Uterus (tissue), 3 donors: ENCODE measurements at regions not wholly inside any gene's neighbourhood (a gene's known extent, or its start where the extent isn't known, plus 50 kb on each side); places are given as distances from the start of the nearest gene placed in this dataset.

Source experiments
- DNase-seq, 2 donors: peaks; one replicate each; pipeline ENCODE4 v3.0.0-alpha.2; 2019 to 2020
- H3K27ac ChIP-seq, 2 donors: fragments of 200-600 bp; sonication (generic); 1 replicate in 1 of 2; 2 replicates in 1 of 2; pipeline ENCODE4 v1.5.1; 2016 to 2018
- H3K27me3 ChIP-seq, 2 donors: fragments of 200-600 bp; sonication (generic); one replicate each; pipeline ENCODE4 v1.5.1; 2018 to 2019; ENCODE audit warnings: control low read depth in 1 of 2
- H3K36me3 ChIP-seq, 2 donors: fragments of 200-600 bp; sonication (generic); one replicate each; pipeline ENCODE4 v1.5.1; 2019; ENCODE audit warnings: control low read depth in 1 of 2
- H3K4me1 ChIP-seq, 2 donors: fragments of 200-600 bp; sonication (generic); one replicate each; pipeline ENCODE4 v1.5.1; 2018 to 2019; ENCODE audit warnings: control low read depth in 1 of 2
- H3K4me3 ChIP-seq, 2 donors: fragments of 200-600 bp; sonication (generic); 1 replicate in 1 of 2; 2 replicates in 1 of 2; pipeline ENCODE4 v1.5.1; 2018 to 2019; ENCODE audit warnings: mild to moderate bottlenecking in 1 of 2
- H3K9me3 ChIP-seq, 2 donors: fragments of 200-600 bp; sonication (generic); one replicate each; pipeline ENCODE4 v1.5.1; 2019; ENCODE audit warnings: control low read depth in 1 of 2
- CTCF ChIP-seq, 4 experiments: fragments of 200-600 bp in 2 of 4; fragments of 450-650 bp in 2 of 4; sonication (generic) in 2 of 4; IDR thresholded peaks; one replicate each; pipeline ENCODE4 v1.5.1; 2016 to 2019; ENCODE audit warnings: antibody characterized with exemption in 4 of 4, mild to moderate bottlenecking in 2 of 4, moderate library complexity in 1 of 4
- POLR2A ChIP-seq, 2 donors: fragments of 450-650 bp; IDR thresholded peaks; one replicate each; pipeline ENCODE4 v1.6.1; 2016; ENCODE audit warnings: antibody characterized with exemption in 2 of 2, mild to moderate bottlenecking in 1 of 2, moderate library complexity in 1 of 2
- intact Hi-C: fragments of 100-400 bp; cut with DNase I; formaldehyde crosslinking; loops from one replicate; pipeline ENCODE4 v1.15.1; 2023; ENCODE audit warnings: low total_unique reads
- donor health status: DM: yes; HTN: yes; CAD: no.

GRCh38 chr1:194184974-194185373, 998.6 kb upstream of the B3GALT2 start:
- H3K27me3 ChIP-seq, result no peaks in the 10 kb centered on the region
- no peaks in the 10 kb centered on the region for H3K36me3 ChIP-seq
- no peaks in the 10 kb centered on the region for H3K4me1 ChIP-seq
- no peak for DNase-seq
- no peak overlapping the region for H3K4me3 ChIP-seq
- no peak overlapping the region for H3K27ac ChIP-seq
- intact Hi-C loops, result no loop called here
- TF ChIP-seq POLR2A (IDR thresholded peaks at IDR 0.05) (no peak), CTCF (IDR thresholded peaks at IDR 0.05) (no peak)
- no peaks in the 10 kb centered on the region for H3K9me3 ChIP-seq

- DNase-seq, result no peak
- no peaks in the 10 kb centered on the region for H3K9me3 ChIP-seq
- no peaks in the 10 kb centered on the region for H3K4me1 ChIP-seq
- no peaks in the 10 kb centered on the region for H3K27me3 ChIP-seq
- intact Hi-C loops, result no loop called here
- no peak for TF ChIP-seq CTCF (IDR thresholded peaks at IDR 0.05)
- no peak for TF ChIP-seq POLR2A (IDR thresholded peaks at IDR 0.05)
- no peak overlapping the region for H3K4me3 ChIP-seq
- H3K27ac ChIP-seq, result no peak overlapping the region
- no peaks in the 10 kb centered on the region for H3K36me3 ChIP-seq
Observed at GRCh38 chr1:194184425-194184824, 998.0 kb upstream of the B3GALT2 start.

GRCh38 chr1:194181845-194182244, 995.4 kb upstream of the B3GALT2 start:
- TF ChIP-seq CTCF (IDR thresholded peaks at IDR 0.05) (no peak), POLR2A (IDR thresholded peaks at IDR 0.05) (no peak)

GRCh38 chr1:194176212-194176611, 989.8 kb upstream of the B3GALT2 start:
- no peak for DNase-seq
- intact Hi-C loops, result no loop called here

More at GRCh38 chr1:194181845-194182244, 995.4 kb upstream of the B3GALT2 start:
- intact Hi-C loops, result no loop called here
- no peak for DNase-seq
- Histone ChIP-seq H3K36me3 (no peaks in the 10 kb centered on the region), H3K27ac (no peak overlapping the region), H3K27me3 (no peaks in the 10 kb centered on the region), H3K9me3 (no peaks in the 10 kb centered on the region), H3K4me1 (no peaks in the 10 kb centered on the region), H3K4me3 (no peak overlapping the region)

GRCh38 chr1:194175251-194175650, 988.8 kb upstream of the B3GALT2 start:
- Histone ChIP-seq H3K4me1 (no peaks in the 10 kb centered on the region), H3K4me3 (no peak overlapping the region), H3K36me3 (no peaks in the 10 kb centered on the region), H3K27me3 (no peaks in the 10 kb centered on the region), H3K9me3 (no peaks in the 10 kb centered on the region), H3K27ac (no peak overlapping the region)
- intact Hi-C loops, result no loop called here
- DNase-seq, result no peak
- TF ChIP-seq CTCF (IDR thresholded peaks at IDR 0.05), result no peak

More at GRCh38 chr1:194176212-194176611, 989.8 kb upstream of the B3GALT2 start:
- Histone ChIP-seq H3K9me3 (no peaks in the 10 kb centered on the region), H3K4me3 (no peak overlapping the region), H3K27me3 (no peaks in the 10 kb centered on the region), H3K36me3 (no peaks in the 10 kb centered on the region), H3K27ac (no peak overlapping the region), H3K4me1 (no peaks in the 10 kb centered on the region)
- TF ChIP-seq POLR2A (IDR thresholded peaks at IDR 0.05) (no peak), CTCF (IDR thresholded peaks at IDR 0.05) (no peak)
